NOMO-1 treated with dmso at 0.1 percent for 144 hours (cell line): ENCODE measurements at regions not wholly inside any gene's neighbourhood (a gene's known extent, or its start where the extent isn't known, plus 50 kb on each side); places are given as distances from the start of the nearest gene placed in this dataset.
"Not testable (repeated sequence)": the region's sequence is repeated elsewhere in the genome, so short reads cannot be mapped to it uniquely, and the experiment has no call there.

Experiments used
- DNase-seq: peaks from one replicate; lab custom pipeline; 2025; ENCODE audit not compliant: unreplicated experiment; lab: John Stamatoyannopoulos, UW

DNA sequence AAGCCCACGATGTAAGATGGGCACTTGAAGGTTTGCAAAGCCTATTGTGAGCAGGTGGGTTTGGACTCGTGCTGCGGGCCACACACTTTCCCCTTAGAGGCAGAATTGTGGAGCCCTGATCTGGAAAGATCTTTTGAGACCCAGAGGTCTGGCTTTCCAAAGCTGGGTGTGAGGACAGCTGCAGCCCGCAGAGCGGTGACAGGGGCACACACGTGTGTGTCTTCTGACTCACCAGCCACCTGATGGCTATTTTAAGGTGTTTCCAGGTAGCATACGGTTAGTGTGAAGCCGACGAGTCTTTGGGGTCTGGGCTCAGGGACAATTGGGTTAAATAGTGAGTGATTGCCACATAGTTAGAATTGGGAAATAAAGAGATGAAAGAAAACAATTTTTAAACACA lies 108.9 kb upstream of the GSE1 start:
- no peak for DNase-seq

DNA sequence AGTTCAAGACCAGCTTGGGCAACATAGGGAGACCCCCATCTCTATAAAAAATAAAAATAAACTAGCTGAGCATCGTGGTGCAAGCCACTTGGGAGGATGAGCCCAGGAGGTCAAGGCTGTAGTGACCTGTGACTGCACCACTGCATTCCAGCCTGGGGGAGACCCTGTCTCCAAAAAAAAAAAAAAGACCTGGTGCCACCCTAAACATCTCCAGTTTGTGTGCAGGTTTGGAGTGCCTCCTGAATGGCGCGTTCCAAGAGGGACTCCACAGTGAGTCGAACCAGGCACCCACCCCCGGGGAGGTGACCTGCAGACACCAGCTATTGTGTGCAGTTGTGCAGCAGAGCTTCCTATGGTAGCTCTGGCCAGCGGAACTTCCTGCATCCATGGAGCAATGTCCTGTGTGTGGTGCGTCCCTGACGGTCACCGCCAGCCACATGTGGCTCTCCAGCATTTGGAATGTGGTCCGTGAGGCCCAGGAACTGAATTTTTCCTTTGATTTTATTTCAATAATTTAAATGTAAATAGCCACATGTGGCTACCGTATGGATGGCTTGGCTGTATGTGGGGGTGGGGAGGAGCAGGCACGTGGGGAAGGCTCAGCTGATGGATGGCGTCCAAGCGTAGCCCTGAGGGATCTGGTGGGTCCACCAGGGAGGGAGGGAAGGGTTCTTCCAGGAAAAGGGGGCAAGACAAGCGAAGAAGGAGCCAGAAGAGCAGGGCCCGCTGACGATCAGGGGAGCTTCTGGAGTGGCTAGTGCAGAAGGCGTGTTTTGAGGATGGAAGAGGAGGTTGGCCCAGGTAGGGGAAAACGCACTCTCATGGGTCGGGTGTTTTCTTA lies 107.1 kb upstream of the GSE1 start:
- no peak for DNase-seq

DNA sequence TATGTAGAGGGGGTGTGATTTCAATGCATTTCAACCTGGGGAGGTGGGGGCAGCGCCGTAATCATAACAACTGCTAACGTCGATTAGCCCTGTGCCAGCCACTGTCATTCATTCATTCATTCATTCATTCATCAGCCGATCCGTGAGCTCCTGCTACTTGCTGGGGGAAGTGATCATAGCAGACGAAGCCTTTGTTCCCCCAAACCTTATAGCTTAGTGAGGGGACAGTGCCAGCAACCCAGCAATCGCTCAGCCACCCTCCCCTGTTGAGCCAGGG lies 106.5 kb upstream of the GSE1 start:
- no peak for DNase-seq

DNA sequence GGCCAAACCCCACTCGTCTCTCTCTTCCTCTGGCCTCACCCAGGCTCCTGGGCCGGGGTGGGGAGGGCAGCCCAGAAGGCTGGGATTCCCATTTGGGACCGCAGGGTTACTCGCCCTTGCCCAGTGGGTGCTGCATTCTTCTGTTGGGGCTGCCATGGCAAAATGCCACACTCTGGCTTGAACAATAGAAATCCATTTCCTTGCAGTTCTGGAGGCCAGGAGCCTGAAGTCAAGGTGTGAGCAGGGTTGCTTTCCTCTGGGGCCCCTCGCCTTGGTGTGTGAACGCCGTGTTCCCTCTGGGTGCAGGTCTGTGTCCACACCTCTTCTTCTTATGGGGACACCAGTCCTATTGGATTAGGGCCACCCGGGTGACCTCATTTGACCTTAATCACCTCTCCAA lies 105.8 kb upstream of the GSE1 start:
- DNase-seq = no peak

DNA sequence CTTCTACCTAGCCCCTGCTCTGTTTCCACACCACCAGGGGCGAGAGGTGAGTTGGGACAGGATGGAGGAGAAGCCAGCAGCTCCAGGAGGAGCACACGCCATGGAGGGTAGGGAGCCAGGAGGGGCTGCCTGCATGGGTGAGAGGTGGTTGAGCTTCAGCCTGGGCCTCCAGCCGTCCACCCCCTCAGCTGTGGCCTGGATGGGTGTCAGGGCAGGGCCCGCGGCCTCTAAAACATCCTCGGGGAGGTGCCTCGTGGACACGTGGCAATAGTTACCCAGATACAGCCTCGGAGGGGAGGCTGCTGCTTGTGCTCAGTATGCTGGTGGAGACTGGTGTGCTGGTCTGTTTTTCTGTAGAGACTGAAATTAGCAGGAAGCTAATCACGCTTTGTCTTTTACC lies 104.7 kb upstream of the GSE1 start:
- no peak for DNase-seq

DNA sequence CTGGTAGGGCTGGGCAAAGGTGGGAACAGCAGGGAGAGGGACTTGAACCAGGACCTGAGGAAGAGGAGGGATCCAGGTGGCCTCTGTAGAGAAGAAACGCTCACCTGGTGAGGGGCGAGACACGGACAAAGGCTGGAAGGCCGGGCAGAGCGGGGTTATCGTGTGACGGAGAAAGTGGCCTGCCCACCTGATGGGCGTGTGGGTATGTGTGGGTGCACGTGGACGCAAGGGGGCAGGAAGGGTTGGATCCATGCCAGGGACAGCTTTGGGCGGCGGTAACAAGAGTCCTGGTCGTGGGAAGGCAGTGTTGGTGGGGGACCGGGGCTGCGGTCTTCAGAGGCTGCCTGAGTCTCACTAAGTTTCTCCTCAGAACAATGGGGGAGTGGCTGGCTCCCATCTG lies 104.1 kb upstream of the GSE1 start:
- DNase-seq = no peak

DNA sequence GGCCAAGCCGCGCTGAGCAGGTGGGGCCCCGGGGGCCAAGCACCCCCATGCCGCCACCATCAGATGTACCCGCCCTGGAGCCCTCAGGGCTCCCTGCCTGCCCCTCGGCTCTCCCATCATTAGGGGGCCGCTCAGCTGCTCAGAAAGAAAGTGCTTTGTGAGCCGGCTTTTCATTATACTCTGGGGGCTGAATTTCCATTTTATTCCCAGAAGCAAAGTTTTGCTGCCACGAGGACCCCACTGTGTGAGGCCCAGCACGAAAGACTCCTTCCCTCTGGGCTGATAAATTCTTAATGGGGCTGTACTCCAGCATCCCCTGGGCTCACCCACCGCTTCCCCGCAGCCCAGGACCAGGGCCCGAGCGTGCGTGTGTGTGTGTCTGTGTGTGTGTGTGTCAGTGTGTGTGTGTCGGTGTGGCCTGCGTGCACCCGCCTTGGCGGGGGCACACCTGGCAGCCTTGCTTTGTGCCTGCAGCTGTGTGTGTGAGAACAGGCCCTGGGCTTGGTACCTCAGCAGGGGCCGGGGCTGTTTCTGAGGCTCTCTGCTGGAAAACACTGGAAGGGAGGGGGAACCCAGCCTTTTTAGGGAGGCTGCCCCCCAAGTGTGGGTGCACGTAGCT lies 103.0 kb upstream of the GSE1 start:
- DNase-seq = no peak

DNA sequence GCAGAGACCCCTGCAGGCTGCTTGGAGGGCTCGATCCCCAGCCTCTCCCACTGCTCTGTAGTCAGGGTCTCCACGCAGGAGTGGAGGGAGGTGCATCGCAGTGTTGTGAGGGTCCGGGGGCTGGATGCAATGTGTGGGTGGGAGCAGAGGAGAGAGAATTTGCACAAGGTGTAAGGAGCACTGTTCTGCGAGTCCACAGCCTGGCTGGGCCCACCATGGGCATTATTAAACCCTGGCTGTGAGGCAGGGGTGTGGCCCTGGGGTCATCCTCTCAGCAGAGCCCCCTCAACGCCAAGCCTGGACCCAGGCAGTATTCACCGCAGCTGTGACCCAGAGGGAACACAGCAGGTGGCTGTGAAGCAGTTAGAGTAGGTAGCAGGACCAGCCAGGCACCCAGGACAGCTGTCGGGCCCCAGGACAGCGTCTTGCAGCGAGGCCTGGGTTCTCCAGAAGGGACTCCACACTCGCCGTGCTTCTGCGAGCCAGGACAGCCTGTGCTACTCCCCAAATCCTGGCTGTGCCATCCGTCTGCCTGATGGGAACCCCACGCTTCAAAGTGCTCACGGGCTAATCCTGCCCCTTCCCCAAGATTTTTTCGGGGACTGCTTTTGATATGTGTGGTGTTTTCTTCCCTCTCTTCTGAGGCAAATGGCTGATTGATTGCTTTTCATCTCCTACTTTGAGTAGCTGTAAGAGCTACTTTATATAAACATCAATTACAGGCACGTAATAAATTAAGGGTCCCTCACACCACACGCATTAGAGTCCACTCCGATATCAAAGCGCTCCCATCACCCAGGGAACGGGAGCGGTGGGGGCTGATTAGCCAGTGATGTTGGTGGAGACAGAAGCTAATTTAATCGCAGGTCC lies 100.9 kb upstream of the GSE1 start:
- no peak for DNase-seq

DNA sequence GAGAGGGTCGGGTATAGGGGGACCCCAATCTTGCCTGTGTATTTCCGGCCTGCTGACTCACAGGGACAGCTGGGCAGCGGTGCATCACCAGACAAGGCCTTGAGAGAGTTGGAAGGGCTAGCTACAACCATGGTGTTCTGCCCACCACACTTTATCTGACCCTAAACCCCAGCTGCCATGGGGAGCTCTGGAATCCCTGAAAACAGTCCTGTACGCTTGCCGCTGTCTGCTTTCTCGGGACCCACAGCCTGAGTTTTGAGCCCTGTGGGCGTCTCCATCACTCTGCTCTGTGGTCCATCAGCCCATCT lies 100.4 kb upstream of the GSE1 start:
- DNase-seq = no peak

DNA sequence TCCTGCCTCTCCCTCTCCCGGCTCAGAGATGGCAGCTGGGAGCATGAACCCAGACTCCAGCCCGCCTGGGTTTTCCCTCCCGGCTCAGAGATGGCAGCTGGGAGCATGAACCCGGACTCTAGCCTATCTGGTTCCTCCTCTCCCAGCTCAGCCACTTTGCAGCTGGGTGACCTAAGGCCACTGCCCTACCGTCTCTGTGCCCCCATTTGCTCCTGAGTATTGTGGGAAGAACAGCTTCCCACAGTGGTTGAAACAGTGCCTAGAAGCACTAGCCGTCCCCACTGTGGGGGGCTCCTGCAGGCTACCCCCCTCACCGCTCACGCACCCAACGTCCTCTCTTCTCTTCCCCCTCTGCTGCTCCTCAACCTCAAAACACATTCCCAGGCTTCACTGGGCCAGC lies 99.9 kb upstream of the GSE1 start:
- DNase-seq = no peak

DNA sequence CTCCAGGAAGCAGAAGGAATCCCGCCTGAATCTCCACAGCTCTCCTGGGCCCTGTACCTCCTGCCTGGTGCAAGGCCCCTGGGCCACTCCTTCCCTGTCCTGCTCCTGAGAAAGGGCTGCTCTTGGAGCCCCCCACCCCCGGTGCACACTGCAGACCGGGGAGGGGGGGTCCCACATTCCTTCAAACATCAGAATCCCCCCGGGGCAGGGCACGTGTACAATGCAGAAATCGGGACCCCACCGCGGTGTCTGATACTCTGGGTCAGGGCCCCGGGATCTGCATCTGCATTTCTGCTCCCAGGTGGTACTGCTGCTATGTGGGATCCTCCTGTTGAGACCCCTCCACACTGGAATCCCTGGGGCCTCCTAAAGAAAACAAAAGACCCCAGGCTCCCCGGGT lies 99.5 kb upstream of the GSE1 start:
- DNase-seq = no peak

DNA sequence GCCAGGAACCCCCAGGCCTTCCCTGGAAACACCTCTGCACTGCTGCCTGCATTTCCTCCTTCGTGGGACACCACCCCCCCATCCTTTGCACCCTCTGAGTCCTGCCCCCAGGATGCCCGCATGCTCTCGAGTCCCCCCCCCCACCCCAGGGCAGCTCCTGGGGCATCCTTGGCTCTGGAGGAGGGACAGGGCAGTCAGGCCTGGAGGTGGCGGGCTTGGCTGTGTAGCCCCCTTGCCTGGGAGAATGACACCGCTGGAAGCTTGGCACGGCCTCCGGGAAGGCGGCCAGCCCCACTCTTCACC lies 98.9 kb upstream of the GSE1 start:
- DNase-seq = no peak

DNA sequence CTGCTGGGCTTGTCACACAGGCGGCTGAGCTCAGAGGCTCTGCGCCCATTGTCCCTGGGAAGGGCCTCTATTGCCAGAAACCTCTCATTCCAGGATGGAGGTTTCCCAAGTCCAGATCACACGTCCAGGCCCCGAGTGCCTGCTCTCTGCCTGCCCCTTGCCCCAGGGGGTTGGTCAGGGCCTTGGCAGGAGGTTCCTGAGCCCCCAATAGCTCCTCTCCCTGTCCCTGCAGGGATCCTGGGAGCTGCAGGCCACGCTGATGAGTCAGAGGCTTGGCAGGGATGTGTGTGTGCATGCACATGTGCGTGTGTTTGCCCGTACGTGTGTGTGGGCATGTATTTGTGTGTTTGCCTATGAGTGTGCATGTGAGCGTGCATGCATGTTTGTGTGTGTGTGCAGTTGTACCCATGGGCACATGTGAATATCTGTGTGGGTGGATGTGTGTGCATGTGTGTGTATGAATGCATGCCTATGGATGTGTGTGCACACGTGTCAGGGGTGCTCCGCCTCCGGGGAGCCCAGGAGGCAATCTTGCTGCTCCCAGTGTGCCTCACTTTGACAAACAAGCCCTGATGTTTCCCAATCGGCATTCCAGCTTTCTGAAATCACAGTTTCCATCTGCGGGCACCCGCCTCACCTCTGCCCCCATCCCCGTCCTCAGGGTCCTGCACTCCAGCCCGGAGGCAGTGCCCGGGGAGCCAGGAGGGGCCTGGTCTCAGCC lies 98.4 kb upstream of the GSE1 start:
- DNase-seq = no peak

DNA sequence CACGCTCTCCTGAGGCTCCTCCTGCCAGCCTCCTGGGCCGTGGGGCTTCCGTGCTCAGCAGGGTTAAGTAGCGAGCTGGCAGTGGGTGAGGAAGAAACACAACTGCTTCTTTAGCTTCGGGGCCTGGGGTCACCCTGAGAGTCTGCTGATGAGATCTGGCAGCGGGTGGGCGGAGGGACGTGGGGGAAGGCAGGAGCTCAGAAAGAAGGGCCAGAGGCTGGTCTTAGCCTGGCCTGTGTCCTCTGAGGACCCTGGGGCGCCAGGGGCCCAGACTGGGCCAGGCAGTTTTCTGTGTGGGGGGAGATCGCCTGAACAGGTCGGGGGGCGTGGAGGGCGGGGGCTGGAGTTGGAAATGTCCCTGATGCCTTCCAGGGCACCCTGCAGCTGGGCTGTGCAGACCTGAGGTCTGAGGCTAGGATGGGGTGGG lies 97.8 kb upstream of the GSE1 start:
- no peak for DNase-seq

DNA sequence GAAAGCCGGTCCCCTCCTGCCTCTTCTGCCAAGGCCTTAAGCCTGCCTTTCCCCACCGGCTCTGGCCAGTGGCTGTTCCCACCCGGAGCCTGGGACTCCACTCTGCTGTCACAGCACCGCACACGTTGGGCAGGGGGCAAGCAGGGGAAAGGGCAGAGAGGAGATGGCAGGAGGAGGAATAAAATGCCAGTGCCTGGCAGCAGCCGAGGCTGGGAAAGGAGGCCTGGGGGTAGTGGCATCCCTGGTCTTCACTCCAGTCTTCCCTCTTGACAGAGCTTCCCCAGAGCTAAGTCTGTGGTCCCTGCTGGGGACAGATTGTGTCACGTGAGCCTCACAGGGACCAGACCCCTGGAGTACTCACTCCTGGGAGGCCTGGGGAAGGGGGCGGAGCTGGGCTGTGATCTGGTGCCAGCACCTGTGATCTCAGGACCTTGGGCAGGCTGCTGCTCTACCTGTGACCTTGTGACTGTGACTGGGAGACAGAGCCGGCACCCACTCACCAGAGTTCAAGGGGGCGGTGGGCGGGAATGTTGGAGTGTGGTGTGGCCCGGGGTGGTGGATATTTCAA lies 97.2 kb upstream of the GSE1 start:
- DNase-seq = no peak

DNA sequence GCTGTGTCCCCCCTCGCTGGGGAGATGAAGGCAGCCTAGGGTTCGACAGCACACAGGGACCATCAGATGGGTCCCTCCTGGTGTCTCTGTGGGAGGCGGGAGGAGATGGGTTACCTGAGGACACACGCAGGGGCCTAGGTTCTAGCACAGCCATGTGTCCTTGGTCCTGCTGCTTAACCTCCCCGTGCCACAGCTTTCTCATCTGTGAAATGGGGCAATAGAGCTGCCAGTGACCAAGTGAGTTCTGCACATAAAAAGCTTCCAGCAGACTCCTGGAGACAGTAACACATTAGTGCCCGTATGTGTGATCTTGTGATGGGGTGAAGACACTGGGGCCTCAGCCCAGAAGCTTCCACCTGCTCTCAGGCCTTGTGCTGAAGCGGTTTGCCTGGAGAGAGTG lies 96.0 kb upstream of the GSE1 start:
- DNase-seq = no peak

DNA sequence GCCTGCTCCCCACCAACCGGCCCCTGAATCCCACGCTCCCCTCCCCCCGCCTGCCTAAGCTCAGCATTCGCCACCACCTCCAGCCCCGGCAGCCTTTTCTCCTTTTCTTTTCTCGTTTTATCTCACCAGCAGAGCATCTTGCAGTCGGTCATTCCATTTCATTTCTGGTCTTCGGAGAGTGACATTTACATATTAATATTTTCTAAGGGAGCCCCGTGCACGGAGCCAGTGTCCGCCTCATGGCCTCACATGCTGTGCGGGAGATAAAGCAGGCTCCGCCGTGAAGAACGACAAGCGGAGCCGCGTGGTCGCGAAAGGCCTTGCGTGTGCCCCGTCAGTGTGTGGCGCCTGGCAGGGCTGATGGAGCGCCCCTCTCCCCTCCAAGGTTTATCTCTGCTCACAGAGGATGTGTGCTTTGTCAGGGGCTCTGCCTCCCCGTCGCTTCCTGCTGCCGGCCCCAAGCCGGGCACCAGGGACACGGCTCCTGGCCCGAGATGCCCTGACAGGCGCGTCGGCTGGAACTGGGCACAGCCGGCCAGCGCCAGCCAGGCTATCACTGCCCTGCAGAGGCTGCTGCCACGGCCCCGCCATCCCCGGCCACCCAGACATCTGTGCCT lies 95.5 kb upstream of the GSE1 start:
- no peak for DNase-seq

DNA sequence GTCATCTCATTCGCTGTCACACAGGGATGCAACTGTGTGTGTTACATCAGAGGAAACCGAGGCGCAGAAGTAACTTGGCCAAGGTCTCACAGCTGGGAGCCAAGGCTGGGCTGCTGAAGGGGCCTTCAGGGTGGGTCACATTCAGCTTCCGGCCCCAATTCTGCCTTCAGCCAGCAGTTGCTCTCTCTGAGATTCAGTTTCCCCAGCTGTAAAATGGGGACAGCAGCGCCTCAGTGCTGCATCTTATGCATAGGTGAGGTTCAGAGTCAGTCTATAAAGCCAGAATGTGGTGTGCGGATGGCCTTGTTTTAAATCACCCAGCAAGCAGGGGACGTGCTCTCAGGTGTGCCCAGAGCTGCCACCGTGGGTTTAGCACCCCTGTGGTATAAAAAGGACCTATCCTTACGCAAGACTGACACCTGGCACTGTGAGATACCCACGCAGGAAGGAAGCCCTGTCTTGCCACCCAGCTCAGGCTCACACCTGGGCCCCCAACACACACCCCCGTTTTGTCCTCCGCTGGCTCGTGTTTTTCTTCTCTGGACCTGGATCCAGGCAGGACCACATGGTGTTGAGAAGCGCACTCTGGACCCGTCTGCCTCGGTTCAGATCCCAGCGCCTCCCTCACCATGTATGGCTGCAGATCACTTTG lies 94.6 kb upstream of the GSE1 start:
- no peak for DNase-seq

DNA sequence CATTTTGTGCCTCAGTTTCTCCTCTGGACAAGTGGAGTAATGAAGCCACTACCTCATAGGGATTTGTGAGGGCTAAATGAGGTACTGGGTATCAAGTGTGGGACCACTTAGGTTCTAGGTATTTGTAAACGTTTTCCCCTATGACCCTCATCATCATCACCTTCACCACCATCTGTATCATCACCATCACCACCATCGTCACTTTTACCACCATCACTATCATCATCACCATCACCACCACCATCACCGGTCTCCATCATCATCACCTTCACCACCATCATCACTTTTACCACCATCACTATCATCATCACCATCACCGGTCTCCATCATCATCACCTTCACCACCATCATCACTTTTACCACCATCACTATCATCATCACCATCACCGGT lies 94.1 kb upstream of the GSE1 start:
- not testable (repeated sequence) for DNase-seq

DNA sequence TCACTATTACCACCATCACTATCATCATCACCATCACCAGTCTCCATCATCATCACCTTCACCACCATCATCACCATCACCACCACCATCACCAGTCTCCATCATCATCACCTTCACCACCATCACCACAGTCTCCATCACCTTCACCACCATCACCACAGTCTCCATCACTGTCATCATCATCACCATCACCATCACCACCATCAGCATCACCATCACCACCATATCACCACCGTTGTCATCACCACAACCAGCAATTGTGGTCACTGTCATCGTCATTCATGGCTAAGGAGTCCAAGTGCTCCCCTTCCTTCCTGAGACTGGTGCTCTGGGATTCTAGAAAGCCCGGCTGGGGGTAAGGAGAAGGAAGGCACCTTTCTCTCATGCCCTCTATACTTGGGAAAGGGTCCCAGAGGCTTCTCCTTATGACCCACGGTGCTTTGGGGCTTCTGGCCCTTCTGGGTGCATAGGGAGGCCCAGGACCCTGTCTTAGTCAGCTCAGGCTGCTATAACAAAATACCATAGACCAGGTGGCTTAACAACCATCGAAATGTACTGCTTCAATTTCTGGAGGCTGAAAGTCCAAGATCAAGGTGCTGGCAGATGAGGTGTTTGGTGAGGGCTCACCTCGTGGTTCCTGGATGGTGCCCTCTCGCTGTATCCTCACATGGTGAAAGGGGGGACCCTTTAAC lies 93.4 kb upstream of the GSE1 start:
- DNase-seq = no peak
